Caco-2 (cell line): ENCODE measurements at regions not wholly inside any gene's neighbourhood (a gene's known extent, or its start where the extent isn't known, plus 50 kb on each side); places are given as distances from the start of the nearest gene placed in this dataset.

Source experiments
- BruUV-seq: library from RNA; stranded (reverse); fragments of 400-500 nt; replicated peaks from 2 replicates; lab custom pipeline; 2021; lab: Mats Ljungman, UMichigan
- CTCF ChIA-PET: fragments of 300-600 bp; sonication (Branson Sonifier 250); formaldehyde crosslinking; loops from one replicate; lab custom pipeline; 2022; ENCODE audit warnings: antibody characterized with exemption; lab: Charles Lee
- POLR2A ChIA-PET: fragments of 300-600 bp; sonication (Branson Sonifier 250); formaldehyde crosslinking; loops from one replicate; lab custom pipeline; 2022; ENCODE audit warnings: antibody characterized with exemption; lab: Charles Lee
- DNase-seq, 2 experiments: peaks; one replicate each; pipeline versions ENCODE4 v3.0.0 to v3.0.0-alpha.2; 2020 to 2022
- H3K27me3 ChIP-seq: replicated peaks from 2 replicates; pipeline ENCODE4 v1.6.0; 2011; ENCODE audit warnings: low read length; ENCODE audit not compliant: control insufficient read depth, insufficient read depth
- H3K36me3 ChIP-seq: 2 replicates; pipeline ENCODE4 v1.5.1; 2011; ENCODE audit warnings: low read length; ENCODE audit not compliant: control insufficient read depth, insufficient read depth
- H3K4me1 ChIP-seq: fragments of 250-450 bp; sonication (Bioruptor Pico); 2 replicates; pipeline ENCODE4 v1.5.1; 2020; ENCODE audit warnings: mild to moderate bottlenecking
- H3K4me3 ChIP-seq: 2 replicates; pipeline ENCODE4 v1.5.1; 2011; ENCODE audit warnings: low read depth, mild to moderate bottlenecking, control low read depth, low read length
- H3K9me3 ChIP-seq: fragments of 250-450 bp; sonication (Bioruptor Pico); 2 replicates; pipeline ENCODE4 v1.5.1; 2020; ENCODE audit warnings: mild to moderate bottlenecking, moderate library complexity
- H3K27ac Mint-ChIP-seq: one replicate; pipeline ENCODE4 v1.8.0; 2022; ENCODE audit warnings: mixed read lengths; ENCODE audit not compliant: unreplicated experiment
- H3K27me3 Mint-ChIP-seq: one replicate; pipeline ENCODE4 v1.8.0; 2022; ENCODE audit warnings: mixed read lengths; ENCODE audit not compliant: insufficient read depth, unreplicated experiment
- H3K36me3 Mint-ChIP-seq: one replicate; pipeline ENCODE4 v1.8.0; 2022; ENCODE audit warnings: mild to moderate bottlenecking, mixed read lengths; ENCODE audit not compliant: insufficient read depth, unreplicated experiment
- H3K4me1 Mint-ChIP-seq: one replicate; pipeline ENCODE4 v1.8.0; 2022; ENCODE audit warnings: low read depth, mixed read lengths; ENCODE audit not compliant: unreplicated experiment
- H3K4me3 Mint-ChIP-seq: one replicate; pipeline ENCODE4 v1.8.0; 2022; ENCODE audit warnings: mild to moderate bottlenecking, moderate library complexity, mixed read lengths; ENCODE audit not compliant: unreplicated experiment
- H3K9me3 Mint-ChIP-seq: one replicate; pipeline ENCODE4 v1.8.0; 2022; ENCODE audit warnings: mixed read lengths; ENCODE audit not compliant: unreplicated experiment
- CTCF ChIP-seq, 2 experiments: fragments of 200-600 bp in 1 of 2; IDR thresholded peaks; 1 replicate in 1 of 2; 2 replicates in 1 of 2; pipeline versions ENCODE4 v1.5.1 to v1.8.0; 2011 to 2022; ENCODE audit warnings: antibody characterized with exemption in 1 of 2, control low read depth in 1 of 2, inconsistent platforms in 1 of 2, low read depth in 1 of 2, low read length in 1 of 2, mild to moderate bottlenecking in 1 of 2, moderate library complexity in 1 of 2; ENCODE audit not compliant: insufficient read depth in 1 of 2, severe bottlenecking in 1 of 2, unreplicated experiment in 1 of 2
- intact Hi-C: fragments of 100-400 bp; cut with micrococcal nuclease; formaldehyde crosslinking; loops from one replicate; pipeline ENCODE4 v1.10.0; 2022; ENCODE audit not compliant: unreplicated experiment

GRCh38 chr18:77658751-77659448, 409.3 kb downstream of the GALR1 start:
- Mint-ChIP-seq H3K27me3 (no peaks in the 10 kb centered on the region), H3K4me3 (no peak overlapping the region), H3K9me3 (no peaks in the 10 kb centered on the region), H3K36me3 (no peaks in the 10 kb centered on the region), H3K4me1 (no peaks in the 10 kb centered on the region), H3K27ac (no peak overlapping the region)
- H3K36me3 ChIP-seq = no peaks in the 10 kb centered on the region
- POLR2A ChIA-PET = no interaction called here
- H3K4me3 ChIP-seq = no peak overlapping the region
- DNase-seq = no peak
- no peaks in the 10 kb centered on the region for H3K27me3 ChIP-seq
- H3K4me1 ChIP-seq = no peaks in the 10 kb centered on the region
- intact Hi-C loops = no loop called here
- TF ChIP-seq CTCF (IDR thresholded peaks at IDR 0.05; ENCODE audit: insufficient read depth in 1 of 2, low read depth in 1 of 2, low read length in 1 of 2, severe bottlenecking in 1 of 2, unreplicated experiment in 1 of 2) = no peak
- BruUV-seq = no TSS peak
- no peaks in the 10 kb centered on the region for H3K9me3 ChIP-seq
- CTCF ChIA-PET = no interaction called here

- no peak overlapping the region for H3K4me3 Mint-ChIP-seq
- H3K27me3 Mint-ChIP-seq = peaks cover 5% of the 10 kb centered on the region
- H3K9me3 Mint-ChIP-seq = no peaks in the 10 kb centered on the region
- no peak for TF ChIP-seq CTCF (IDR thresholded peaks at IDR 0.05; ENCODE audit: insufficient read depth in 1 of 2, low read depth in 1 of 2, low read length in 1 of 2, severe bottlenecking in 1 of 2, unreplicated experiment in 1 of 2)
- Histone ChIP-seq H3K27me3 (no peaks in the 10 kb centered on the region), H3K4me1 (no peaks in the 10 kb centered on the region), H3K36me3 (no peaks in the 10 kb centered on the region), H3K9me3 (no peaks in the 10 kb centered on the region), H3K4me3 (no peak overlapping the region)
- BruUV-seq = no TSS peak
- ChIA-PET POLR2A (no interaction called here), CTCF (no interaction called here)
- H3K27ac Mint-ChIP-seq = no peak overlapping the region
- no peaks in the 10 kb centered on the region for H3K36me3 Mint-ChIP-seq
- H3K4me1 Mint-ChIP-seq = no peaks in the 10 kb centered on the region
- DNase-seq = no peak
- intact Hi-C loops = no loop called here
Measured at GRCh38 chr18:77666613-77667012, 417.0 kb downstream of the GALR1 start.

GRCh38 chr18:77668219-77668618, 418.6 kb downstream of the GALR1 start:
- BruUV-seq = no TSS peak
- DNase-seq = no peak
- H3K4me1 Mint-ChIP-seq = no peaks in the 10 kb centered on the region
- no peak overlapping the region for H3K27ac Mint-ChIP-seq
- H3K36me3 Mint-ChIP-seq = no peaks in the 10 kb centered on the region
- POLR2A ChIA-PET = no interaction called here
- no peak for TF ChIP-seq CTCF (IDR thresholded peaks at IDR 0.05; ENCODE audit: insufficient read depth in 1 of 2, low read depth in 1 of 2, low read length in 1 of 2, severe bottlenecking in 1 of 2, unreplicated experiment in 1 of 2)
- H3K27me3 Mint-ChIP-seq = peaks cover 5% of the 10 kb centered on the region
- H3K27me3 ChIP-seq = no peaks in the 10 kb centered on the region
- intact Hi-C loops = no loop called here
- no peaks in the 10 kb centered on the region for H3K9me3 ChIP-seq
- H3K4me1 ChIP-seq = no peaks in the 10 kb centered on the region
- no peaks in the 10 kb centered on the region for H3K36me3 ChIP-seq
- no peak overlapping the region for H3K4me3 Mint-ChIP-seq
- no peaks in the 10 kb centered on the region for H3K9me3 Mint-ChIP-seq
- H3K4me3 ChIP-seq = no peak overlapping the region
- CTCF ChIA-PET = no interaction called here
